ENCODE measurements at regions not wholly inside any gene's neighbourhood (a gene's known extent, or its start where the extent isn't known, plus 50 kb on each side); places are given as distances from the start of the nearest gene placed in this dataset.

- TF ChIP-seq CTCF (conservative IDR thresholded peaks at IDR 0.05) (no peak), EZH2 (IDR thresholded peaks at IDR 0.05; ENCODE audit: low read depth) (no peak)
- no peak overlapping the region for H3K4me3 ChIP-seq
- no peaks in the 10 kb centered on the region for H3K9me2 ChIP-seq (ENCODE audit: insufficient read depth)
- intact Hi-C loops (cut with micrococcal nuclease; ENCODE audit: unreplicated experiment) = no loop called here
- ChIA-PET CTCF (no interaction called here), POLR2A (ENCODE audit: unreplicated experiment) (no interaction called here)
- no peaks in the 10 kb centered on the region for H3K36me3 ChIP-seq (ENCODE audit: low read depth)
- H3K4me1 ChIP-seq (replicated peaks; ENCODE audit: insufficient read depth) = no peaks in the 10 kb centered on the region
- H3F3A ChIP-seq (ENCODE audit: insufficient read depth, low read depth) = no peaks in the 10 kb centered on the region
- BruUV-seq (replicated peaks) = no TSS peak
- H3K27ac ChIP-seq = no peak overlapping the region
- no peak overlapping the region for H3K4me2 ChIP-seq
- no peaks in the 10 kb centered on the region for H3K9me3 ChIP-seq (ENCODE audit: insufficient read depth, low read depth)
- H2AFZ ChIP-seq = no peak overlapping the region
- no peaks in the 10 kb centered on the region for H3K79me2 ChIP-seq (ENCODE audit: low read depth)
- no peaks in the 10 kb centered on the region for H4K20me1 ChIP-seq (ENCODE audit: insufficient read depth)
- DNase-seq = no peak
- no peaks in the 10 kb centered on the region for H3K27me3 ChIP-seq (ENCODE audit: insufficient read depth, low read depth)
Observed at GRCh38 chr1:96632045-96632664, 89.4 kb upstream of the PTBP2 start.

GRCh38 chr1:96633695-96634094 lies 87.9 kb upstream of the PTBP2 start:
- ChIA-PET POLR2A (ENCODE audit: unreplicated experiment) (no interaction called here), CTCF (no interaction called here)
- BruUV-seq (replicated peaks) = no TSS peak
- DNase-seq = no peak
- H3K79me2 ChIP-seq (ENCODE audit: low read depth) = no peaks in the 10 kb centered on the region
- no peaks in the 10 kb centered on the region for H3K9me2 ChIP-seq (ENCODE audit: insufficient read depth)
- no peaks in the 10 kb centered on the region for H3K9me3 ChIP-seq (ENCODE audit: insufficient read depth, low read depth)
- H4K20me1 ChIP-seq (ENCODE audit: insufficient read depth) = no peaks in the 10 kb centered on the region
- no peak overlapping the region; the same call in 1 of the 2 replicates for H2AFZ ChIP-seq
- TF ChIP-seq CTCF (conservative IDR thresholded peaks at IDR 0.05) (no peak), EZH2 (IDR thresholded peaks at IDR 0.05; ENCODE audit: low read depth) (no peak)
- intact Hi-C loops (cut with micrococcal nuclease; ENCODE audit: unreplicated experiment) = no loop called here
- no peaks in the 10 kb centered on the region for H3K27me3 ChIP-seq (ENCODE audit: insufficient read depth, low read depth)
- H3K4me2 ChIP-seq = no peak overlapping the region
- no peaks in the 10 kb centered on the region for H3F3A ChIP-seq (ENCODE audit: insufficient read depth, low read depth)
- H3K4me3 ChIP-seq = no peak overlapping the region
- H3K4me1 ChIP-seq (replicated peaks; ENCODE audit: insufficient read depth) = no peaks in the 10 kb centered on the region
- no peak overlapping the region for H3K27ac ChIP-seq
- H3K36me3 ChIP-seq (ENCODE audit: low read depth) = no peaks in the 10 kb centered on the region

- ChIA-PET CTCF (no interaction called here), POLR2A (ENCODE audit: unreplicated experiment) (no interaction called here)
- H3K27ac ChIP-seq = no peak overlapping the region
- intact Hi-C loops (cut with micrococcal nuclease; ENCODE audit: unreplicated experiment) = no loop called here
- no peaks in the 10 kb centered on the region for H3K36me3 ChIP-seq (ENCODE audit: low read depth)
- no peaks in the 10 kb centered on the region for H3K27me3 ChIP-seq (ENCODE audit: insufficient read depth, low read depth)
- no peak overlapping the region for H3K4me3 ChIP-seq
- H3K79me2 ChIP-seq (ENCODE audit: low read depth) = no peaks in the 10 kb centered on the region
- no peaks in the 10 kb centered on the region for H3K9me3 ChIP-seq (ENCODE audit: insufficient read depth, low read depth)
- no peaks in the 10 kb centered on the region for H3K9me2 ChIP-seq (ENCODE audit: insufficient read depth)
- no peak overlapping the region for H3K4me2 ChIP-seq
- BruUV-seq (replicated peaks) = no TSS peak
- no peak for TF ChIP-seq CTCF (conservative IDR thresholded peaks at IDR 0.05)
- TF ChIP-seq EZH2 (IDR thresholded peaks at IDR 0.05; ENCODE audit: low read depth) = no peak
- no peaks in the 10 kb centered on the region for H3K4me1 ChIP-seq (replicated peaks; ENCODE audit: insufficient read depth)
- no peaks in the 10 kb centered on the region for H4K20me1 ChIP-seq (ENCODE audit: insufficient read depth)
- DNase-seq = no peak
- no peak overlapping the region for H2AFZ ChIP-seq
- H3F3A ChIP-seq (ENCODE audit: insufficient read depth, low read depth) = no peaks in the 10 kb centered on the region
Observed at GRCh38 chr1:96634883-96635282, 86.7 kb upstream of the PTBP2 start.

Measured in PC-9 (cell line).